CD4-positive, alpha-beta T cell treated with Interleukin-10 for 1 hour (primary cell): ENCODE measurements at regions not wholly inside any gene's neighbourhood (a gene's known extent, or its start where the extent isn't known, plus 50 kb on each side); places are given as distances from the start of the nearest gene placed in this dataset.
"Not testable (repeated sequence)": the region's sequence is repeated elsewhere in the genome, so short reads cannot be mapped to it uniquely, and the experiment has no call there.

Experiments
- DNase-seq: peaks from one replicate; pipeline ENCODE4 v3.0.0-alpha.2; 2020

DNA sequence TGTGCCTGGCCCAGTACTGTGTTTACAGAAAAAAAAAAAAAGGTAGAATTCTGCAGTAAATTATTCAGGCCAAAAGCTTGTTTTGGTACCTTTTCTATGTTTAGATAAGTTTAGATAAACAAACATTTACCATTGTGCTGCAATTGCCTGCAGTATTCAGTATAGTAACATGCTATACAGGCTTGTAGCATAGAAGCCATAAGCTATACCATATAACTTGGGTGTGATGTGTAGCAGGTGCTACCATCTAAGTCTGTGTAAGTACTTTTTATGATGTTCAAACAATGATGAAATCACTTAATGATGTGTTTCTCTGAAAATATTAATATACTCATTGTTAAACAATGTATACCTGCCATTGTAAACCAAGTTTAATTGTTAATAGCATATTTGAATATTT lies 241.6 kb upstream of the HS3ST1 start:
- no peak for DNase-seq

DNA sequence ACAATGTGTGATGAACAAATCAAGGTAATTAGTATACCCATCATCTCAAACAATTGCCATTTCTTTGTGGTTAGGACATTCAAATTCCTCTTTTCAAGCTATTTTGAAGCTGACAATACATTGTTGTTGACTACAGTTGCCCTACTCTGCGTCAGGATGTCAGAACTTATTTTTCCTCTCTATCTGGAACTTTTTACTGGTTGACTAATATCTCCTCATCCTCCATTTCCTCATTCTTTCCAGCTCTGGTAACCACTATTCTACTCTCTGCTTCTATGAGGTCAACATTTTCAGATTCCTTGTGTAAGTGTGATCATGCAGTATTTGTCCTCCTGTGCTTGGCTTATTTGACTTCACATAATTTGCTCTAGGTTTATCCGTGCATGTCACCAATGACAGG lies 240.5 kb upstream of the HS3ST1 start:
- no peak for DNase-seq

DNA sequence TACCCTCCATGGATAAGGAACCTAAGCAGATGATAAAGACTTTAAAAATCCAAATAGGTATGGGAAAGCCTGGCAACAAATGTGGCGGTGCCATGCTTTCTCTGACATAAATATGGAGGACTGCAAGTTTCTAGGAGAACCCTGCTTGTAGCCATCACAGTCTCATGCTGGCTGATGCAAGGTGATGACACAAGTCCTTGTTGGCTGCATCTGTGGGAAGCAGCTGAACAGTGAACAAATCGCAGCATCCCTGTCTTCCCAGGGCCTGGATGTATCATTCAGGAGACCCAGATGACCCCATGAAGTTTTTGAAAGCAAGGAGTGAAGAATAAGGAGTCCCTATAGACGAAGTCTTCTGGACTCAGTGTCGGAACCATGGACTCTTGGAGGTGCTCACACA lies 234.4 kb upstream of the HS3ST1 start:
- DNase-seq: no peak

DNA sequence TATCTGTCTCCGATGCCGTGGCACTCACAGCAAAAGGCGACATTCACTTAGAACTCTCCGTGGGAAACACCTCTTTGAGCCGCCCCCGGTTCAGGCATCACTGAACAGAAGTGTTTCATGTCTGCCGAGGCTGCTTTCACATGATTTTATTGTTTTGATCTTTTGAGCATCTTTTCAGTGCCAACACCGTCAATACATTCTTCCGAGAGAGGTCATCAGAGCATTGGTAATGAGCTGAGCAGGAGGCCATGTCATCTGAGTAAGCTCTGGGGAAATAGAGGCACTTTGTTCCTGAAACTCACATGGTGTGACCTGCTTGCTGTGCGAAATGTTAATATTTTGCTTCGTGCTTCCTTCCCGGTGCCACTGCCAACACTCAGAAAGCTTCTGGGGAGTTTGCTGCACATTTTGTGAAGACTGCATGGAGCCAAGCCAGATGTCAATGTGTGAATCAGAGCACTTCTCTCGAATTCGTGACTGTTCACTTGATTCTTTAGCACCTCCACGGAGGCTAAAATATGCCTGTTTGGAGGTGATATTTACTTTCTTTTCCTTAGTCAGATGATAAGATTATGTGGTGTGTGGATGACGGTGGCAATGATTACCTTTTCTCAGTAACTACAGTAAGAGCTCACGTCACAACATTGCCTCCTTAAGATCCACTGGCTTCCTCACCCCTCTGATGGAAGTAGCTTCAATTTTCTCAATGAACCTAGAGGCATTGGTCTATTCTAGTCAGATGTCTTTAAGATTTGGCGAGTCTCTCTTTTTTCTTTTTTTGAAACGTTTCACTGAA lies 222.3 kb upstream of the HS3ST1 start:
- no peak for DNase-seq

DNA sequence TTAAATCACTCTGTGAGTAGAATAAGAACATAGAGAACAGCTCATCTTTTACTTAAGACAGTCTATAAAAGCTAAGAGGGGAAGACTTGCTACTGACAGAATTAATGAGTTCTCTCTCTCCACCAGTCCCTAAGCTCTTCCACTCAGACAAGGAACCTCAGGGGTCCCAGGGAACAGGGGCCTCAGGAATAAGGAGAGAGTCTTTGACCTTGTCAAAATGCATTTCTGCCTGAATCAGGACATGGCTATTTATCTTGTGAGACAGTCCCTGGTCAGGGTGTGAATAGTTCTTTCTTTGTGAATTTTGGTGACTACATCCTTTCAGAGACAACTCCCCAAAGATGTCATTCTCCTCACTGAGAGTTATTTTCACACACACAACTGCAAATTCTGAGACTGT lies 218.7 kb upstream of the HS3ST1 start:
- no peak for DNase-seq

DNA sequence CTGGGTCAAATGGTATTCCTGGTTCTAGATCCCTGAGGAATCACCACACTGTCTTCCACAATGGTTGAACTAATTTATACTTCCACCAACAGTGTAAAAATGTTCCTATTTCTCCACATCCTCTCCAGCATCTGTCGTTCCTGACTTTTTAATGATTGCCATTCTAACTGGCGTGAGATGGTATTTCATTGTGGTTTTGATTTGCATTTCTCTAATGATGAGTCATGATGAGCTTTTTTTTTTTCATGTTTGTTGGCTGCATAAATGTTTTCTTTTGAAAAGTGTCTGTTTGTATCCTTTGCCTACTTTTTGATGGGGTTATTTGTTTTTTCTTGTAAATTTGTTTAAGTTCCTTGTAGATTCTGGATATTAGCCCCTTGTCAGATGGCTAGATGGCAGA lies 214.4 kb upstream of the HS3ST1 start:
- DNase-seq: not testable (repeated sequence)

DNA sequence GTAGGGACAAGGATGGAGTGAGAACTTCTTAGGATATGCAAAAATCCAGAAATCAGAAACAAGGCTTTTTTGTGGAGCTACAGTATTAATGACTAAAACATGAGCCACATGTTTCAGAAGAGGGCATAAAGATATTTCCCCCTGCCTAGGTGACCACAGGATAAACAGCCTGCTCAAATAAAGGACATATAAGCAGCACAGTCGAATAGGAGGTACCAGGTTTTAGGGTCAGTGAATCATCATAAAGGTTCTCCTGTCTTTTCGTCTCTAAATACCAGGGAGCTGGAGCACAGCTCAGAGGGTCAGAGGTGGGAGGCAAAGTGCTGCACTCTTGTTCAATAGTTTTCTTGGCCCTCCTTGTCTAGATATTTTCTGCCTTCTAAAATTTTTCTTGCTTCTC lies 211.9 kb upstream of the HS3ST1 start:
- DNase-seq: no peak

DNA sequence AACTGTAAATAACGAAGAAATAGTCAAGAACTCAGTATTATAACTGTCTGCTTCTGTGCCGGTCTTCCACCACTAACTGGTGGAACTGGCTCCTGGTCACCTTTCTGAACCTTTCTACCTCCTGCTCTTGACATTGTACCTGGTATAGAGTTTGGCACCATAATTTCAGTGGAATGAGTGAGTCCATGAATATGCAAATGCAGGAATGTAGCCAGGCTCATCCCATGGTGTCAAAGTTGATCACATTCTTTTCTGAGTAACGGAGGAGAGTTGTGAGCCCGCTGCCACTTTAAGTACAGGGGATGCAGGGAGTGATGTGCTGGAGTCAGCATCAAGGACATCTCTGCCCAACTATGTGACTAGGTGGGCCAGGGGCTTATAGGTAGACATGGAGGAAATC lies 207.9 kb upstream of the HS3ST1 start:
- no peak for DNase-seq

DNA sequence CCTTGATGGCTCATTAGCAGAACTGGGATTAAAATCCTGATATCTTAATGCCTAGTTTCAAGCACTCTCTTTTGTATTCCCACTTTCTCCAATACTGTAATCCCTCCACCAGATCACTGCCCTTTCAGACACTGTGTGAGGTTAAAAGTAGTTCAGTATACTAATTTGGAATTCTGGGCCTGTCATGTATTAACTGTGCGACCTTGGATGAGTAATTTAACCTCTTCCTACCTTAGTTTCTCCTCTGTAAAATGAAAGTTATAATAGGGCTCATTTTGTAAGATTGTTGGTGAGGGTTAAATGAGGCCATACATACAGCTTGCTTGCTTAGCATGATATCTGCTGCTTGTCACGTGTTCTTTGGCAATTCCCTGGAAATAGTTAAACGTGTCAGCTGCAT lies 207.3 kb upstream of the HS3ST1 start:
- no peak for DNase-seq

DNA sequence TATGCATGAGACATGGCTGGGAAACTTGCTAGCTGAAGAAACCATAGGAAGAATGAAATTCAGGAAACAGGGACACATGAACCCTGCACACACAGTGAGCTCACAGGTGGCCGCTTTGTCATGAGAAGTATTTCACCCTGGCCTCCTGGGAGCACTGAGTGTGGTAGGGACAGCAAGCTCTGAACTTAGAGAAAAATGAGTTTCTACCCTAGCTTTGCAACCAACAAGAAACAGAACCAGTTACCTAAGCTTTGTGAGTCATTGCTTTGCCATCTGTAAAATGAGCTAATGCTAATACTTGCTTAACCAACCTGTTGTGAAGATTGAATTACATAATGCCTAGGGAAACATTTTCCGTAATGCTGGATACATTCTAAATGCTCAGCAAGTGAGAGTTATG lies 206.6 kb upstream of the HS3ST1 start:
- no peak for DNase-seq

DNA sequence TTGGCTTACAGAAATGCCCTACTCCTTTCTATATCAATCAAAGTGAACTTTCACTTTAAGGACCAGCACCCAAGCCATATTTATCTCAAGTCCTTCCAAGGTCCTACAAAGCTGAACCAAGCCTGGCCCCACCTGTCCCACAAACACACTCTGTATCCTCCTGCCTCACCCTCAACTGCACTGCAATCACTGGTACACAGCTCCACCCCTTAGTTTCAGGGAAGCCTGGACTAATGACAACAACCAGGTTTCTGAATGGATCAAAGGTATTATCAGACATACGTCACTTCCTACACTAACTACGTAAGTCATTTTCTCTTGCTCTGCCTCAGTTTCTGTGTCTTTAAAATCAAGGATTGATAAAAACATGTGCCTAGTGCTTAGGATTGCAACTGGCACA lies 205.6 kb upstream of the HS3ST1 start:
- DNase-seq: no peak

DNA sequence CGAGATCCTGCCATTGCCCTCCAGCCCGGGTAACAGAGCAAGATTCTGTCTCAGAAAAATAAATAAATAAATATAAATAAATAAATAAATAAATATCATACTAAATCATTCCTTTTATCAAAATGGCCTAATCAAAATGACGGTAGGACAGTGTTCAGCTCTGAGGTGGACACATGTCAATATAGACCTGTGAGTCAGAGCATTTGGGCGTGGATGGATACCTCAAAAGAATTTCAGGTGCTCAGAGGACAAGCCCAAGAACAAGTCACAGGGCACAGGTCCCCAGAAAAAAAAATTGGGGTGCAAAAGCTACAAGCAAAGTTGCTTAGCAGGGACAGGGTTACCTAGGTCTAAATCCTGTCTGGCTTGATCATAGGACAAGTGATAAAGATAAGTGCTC lies 204.7 kb upstream of the HS3ST1 start:
- DNase-seq: no peak

DNA sequence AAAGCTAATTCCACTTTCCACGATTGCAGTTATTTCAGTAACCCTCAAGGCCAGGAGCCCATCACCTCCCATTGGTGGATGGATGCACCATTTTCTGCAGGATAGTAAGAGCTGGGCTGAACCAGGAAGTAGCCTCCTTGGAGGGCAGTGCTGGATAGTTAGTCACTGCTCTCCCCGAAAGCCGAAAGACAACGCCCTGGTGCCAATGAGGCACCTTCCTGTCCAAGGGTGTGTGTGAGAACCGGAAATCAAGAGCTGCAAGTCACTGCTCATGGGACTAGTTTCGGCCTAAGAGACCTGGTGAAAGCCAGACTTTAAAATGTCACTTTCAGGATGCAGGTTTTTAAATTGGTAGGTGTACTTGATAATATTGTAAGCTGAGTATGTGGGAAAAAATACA lies 203.8 kb upstream of the HS3ST1 start:
- DNase-seq: no peak

DNA sequence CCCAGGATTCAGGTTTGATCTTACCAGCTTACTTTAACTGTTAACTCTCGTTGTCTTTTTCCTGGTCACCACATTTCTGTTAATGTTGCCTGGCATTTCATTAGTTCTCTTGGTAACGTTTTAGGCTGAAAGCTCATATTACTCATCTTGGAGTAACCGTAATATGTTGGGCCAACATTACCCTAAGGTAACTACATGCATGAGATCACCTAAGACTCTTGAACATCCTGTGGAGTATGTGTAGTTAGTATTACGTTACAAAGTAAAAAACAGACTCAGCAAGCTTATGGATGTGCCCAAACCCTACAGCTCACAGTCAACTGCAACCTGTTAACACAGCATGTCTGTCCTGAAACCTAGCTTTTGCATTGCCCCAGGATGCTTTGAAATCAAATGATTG lies 203.3 kb upstream of the HS3ST1 start:
- DNase-seq: no peak

DNA sequence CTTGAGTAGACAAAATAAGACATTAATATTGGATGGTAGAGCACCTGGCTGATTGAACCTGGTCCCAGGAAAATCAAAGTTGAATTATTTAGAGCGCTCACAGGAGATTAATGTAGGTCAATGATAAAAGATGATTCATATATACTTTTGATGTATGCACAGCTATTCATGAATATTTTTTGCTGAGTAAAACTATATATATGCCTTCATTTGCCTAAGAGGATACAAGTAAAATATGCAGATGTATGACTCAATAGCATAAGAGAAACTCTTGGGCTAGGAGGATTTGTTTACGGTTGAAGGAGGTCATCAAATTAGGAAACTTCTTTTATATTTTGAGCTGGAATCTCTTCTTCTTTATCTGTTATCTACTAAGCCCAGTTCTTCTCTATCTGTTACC lies 202.7 kb upstream of the HS3ST1 start:
- no peak for DNase-seq

DNA sequence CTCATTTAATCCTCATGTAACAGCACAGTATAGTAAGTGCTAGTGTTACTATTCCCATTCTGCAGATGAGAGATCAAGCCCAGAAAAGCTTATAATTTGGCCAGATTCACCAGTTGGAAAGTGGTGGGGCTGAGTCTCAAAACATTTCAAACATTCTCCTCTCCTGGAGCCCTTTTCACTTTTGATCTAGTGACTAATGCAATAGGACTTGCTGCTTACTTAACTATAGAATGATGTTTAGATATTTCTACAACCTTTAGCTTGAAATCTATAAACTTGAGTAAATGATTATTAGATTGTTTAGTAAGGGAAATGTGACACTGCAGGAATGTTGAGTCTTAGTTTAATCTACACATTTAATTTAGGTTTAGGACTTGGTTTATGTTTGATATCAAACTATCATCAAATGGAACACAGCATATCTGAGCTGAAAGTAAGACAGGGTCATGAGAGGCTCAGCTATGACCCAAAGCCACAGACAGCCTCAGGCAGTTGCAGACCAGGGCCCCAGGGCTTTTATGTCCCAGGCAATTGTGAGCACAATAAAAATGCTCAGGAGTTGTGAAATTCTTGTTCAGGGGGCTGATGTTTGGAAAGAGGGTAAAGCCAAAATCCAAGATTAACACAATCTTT lies 199.5 kb upstream of the HS3ST1 start:
- DNase-seq: no peak

DNA sequence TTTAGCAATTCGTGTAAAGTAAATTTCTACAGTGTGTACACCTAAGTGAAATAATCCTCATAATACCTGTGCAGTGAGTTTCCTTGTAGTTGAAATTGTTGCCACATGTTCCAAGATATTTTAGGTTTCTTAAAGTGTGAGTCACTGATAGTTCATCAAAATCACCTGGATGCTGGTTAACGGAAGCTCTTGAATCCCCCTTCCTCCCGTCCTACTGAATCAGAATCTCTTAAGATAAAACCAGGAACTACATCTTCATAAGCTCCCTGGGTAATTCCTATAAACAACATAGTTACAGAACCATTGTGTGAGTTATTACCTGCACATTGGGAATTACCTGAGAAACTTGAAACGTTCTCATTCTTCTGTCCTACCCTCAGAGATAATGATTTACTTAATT lies 197.4 kb upstream of the HS3ST1 start:
- DNase-seq: no peak

DNA sequence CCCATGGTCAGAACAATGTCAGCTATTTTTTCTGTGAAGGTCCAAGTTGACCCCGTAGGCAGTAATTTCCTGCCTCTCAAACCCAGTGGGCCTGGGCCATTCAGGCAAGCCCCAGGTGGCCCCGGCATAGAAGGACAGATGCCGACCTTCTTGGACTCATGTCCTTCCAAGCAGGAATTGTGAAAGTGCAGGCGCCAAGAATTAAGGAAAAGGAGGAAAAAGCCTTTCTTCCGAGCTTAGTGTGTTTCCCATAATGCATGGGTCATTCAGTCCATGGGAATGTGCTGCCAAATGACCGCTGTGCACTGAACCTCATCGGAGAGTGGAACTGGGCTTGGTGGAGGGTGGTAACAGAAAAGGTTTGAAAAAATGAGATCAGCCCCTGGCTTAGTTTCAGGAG lies 196.5 kb upstream of the HS3ST1 start:
- no peak for DNase-seq

DNA sequence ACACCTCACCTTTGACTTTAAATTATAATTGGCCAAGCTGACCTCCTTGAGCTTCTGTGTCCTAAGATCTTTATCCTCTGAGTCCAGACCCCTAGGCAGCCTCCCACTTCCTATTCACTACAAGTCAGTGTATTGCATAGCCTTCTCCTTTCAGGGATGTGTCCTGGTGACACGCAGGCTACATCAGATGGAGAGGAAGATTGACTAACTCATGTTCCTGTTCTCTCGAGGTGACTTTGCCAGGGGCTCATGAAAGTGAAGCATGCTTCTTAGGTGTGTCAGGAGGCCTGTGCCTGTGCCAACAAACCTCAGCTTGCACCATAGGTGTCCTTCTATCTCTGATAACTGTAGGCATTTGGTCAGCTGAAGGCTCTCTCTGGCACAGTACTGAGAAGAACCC lies 195.7 kb upstream of the HS3ST1 start:
- DNase-seq: no peak

DNA sequence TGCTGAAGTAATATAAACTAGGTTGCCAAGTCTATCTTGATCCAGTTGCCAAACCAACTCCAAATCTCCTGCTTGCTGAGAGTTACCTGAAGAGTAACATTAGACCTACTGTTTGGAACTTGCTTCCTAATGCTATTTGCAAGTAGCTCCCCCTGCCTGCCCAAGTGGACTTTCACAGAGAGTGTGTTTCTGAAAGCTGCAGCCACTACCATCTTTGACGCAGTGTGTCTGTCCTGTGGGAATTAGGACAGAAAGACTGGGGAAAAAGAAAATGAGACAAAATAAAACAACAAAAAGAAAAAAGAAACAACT lies 195.0 kb upstream of the HS3ST1 start:
- no peak for DNase-seq

DNA sequence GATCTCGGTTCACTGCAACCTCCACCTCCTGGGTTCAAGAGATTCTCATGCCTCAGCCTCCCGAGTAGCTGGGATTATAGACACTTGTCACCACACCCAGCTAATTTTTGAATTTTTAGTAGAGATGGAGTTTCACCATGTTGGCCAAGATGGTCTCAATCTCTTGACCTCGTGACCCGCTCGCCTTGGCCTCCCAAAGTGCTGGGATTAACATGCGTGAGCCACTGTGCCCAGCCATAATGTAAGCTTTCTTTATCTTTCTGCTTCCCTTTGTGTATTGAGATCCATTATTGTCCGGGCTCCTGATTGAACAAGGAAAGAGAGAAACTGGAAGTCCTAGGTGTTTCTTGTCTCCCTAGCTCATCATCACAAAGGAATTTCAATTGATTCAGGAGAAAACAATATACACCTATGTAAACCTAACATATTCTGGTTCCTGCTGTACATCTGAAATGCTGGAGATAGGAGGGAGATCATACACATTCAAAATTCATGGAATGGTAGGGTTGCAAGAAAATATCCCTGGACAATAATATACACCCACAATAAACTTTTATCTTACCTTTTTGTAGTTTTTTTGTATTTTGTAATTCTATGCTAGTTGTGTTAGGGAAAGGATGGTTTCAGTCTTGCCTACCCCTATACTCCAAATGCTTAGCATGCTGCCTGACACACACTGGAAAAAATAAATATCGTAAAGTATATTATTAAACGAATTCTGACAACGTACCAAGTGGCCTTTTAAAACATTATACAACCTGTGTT lies 194.4 kb upstream of the HS3ST1 start:
- DNase-seq: no peak

DNA sequence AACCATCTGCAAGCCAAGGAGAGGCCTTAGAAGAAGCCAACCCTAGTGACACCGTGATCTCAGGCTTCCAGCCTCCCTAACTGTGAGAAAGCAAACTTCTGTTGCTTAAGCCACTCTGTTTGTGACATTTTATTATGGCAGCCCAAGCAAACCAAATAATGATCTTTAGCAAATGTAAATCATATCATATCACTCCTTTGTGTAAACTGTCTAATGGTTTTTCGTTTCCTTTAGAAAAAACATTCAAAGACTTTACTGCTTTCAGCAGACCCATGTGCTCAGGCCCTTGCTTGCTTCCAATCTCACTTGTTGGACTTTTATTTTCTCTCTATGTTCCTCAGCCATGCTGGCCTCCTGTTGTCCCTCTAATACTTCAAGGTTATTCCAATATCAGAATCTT lies 192.2 kb upstream of the HS3ST1 start:
- no peak for DNase-seq

DNA sequence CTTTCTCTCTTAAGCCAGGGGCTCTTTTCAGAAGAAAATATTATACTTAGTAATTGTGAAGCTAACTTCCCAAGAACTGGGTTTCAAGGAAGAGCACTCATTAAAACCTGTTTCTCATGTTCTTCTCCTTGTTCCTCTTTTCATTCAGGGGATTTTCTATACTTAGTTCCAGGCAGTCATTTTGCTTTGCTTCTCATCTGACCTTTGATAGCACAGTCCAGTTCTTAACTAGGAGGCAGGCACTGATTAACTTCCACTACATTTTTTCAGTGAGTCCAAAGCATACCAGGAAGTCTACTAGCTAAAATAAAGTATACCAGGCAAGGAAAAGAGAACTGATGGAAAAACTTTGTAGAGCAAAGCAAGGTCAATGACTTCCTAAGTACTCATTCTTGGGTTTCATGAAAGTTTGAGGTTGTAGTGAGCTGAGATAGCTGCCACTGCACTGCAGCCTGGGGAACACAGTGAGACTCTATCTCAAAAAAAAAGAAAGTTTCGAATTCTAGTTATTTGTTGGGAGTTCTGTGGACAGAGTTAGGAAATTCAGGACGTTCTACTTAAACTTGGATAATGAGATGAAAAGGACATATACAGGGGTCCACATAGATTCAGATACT lies 190.1 kb upstream of the HS3ST1 start:
- DNase-seq: no peak

DNA sequence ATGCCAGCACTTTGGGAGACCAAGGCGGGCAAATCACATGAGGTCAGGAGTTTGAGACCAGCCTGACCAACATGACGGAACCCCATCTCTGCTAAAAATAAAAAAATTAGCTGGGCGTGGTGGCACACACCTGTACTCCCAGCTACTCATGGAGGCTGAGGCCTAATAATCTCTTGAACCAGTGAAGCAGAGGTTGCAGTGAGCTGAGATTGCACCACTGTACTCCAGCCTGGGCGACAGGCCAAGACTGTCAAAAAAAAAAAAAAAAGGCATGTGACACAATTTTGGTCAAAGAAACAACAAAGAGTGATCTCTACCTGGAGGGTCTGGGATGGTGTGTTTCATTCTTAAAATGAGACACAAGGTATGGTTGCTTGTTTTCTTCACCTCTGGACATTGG lies 188.2 kb upstream of the HS3ST1 start:
- no peak for DNase-seq
